GM12878 (cell line): ENCODE measurements at regions not wholly inside any gene's neighbourhood (a gene's known extent, or its start where the extent isn't known, plus 50 kb on each side); places are given as distances from the start of the nearest gene placed in this dataset.

Experiments
- ATAC-seq: fragments of 200-7000 bp; cut with Tn5 transposase; 3 replicates; pipeline ENCODE4 v1.9.1; 2020; ENCODE audit warnings: mild to moderate bottlenecking, moderate library complexity
- BruUV-seq: library from RNA; stranded (reverse); fragments of 400-500 nt; replicated peaks from 2 replicates; lab custom pipeline; 2021; lab: Mats Ljungman, UMichigan
- CTCF ChIA-PET: fragments of 300-600 bp; sonication (Branson Sonifier 250); formaldehyde crosslinking; extraction: SDS; loops from one replicate; lab custom pipeline; 2021; ENCODE audit warnings: inconsistent platforms; lab: Yijun Ruan, JAX
- POLR2A ChIA-PET: fragments of 350-600 bp; formaldehyde crosslinking; extraction: SDS; loops from one replicate; lab custom pipeline; 2021; ENCODE audit warnings: inconsistent platforms; lab: Charles Lee
- RAD21 ChIA-PET: fragments of 300-600 bp; sonication (Branson Sonifier 250); formaldehyde crosslinking; loops from one replicate; lab custom pipeline; 2023; ENCODE audit warnings: antibody characterized with exemption; ENCODE audit not compliant: unreplicated experiment; lab: Charles Lee
- SMC1A ChIA-PET: fragments of 300-600 bp; sonication (Branson Sonifier 250); formaldehyde crosslinking; loops from one replicate; lab custom pipeline; 2023; ENCODE audit not compliant: unreplicated experiment, uncharacterized antibody; lab: Charles Lee
- DNase-seq: peaks from one replicate; pipeline ENCODE4 v3.0.0-alpha.2; 2011; ENCODE audit warnings: low read depth, low spot score
- FAIRE-seq: peaks from 3 replicates; lab custom pipeline; 2011; peaks lifted over from hg19 to GRCh38; lab: Jason Lieb, UNC
- H2AFZ ChIP-seq: 2 replicates; pipeline ENCODE4 v1.6.0; 2011; ENCODE audit warnings: low read depth, low read length, control low read depth; ENCODE audit not compliant: control insufficient read depth
- H3K27ac ChIP-seq: 2 replicates; pipeline ENCODE4 v1.5.1; 2011; ENCODE audit warnings: control low read depth; ENCODE audit not compliant: control insufficient read depth, insufficient read depth
- H3K27me3 ChIP-seq, 2 experiments: replicated peaks in 1 of 2; 2 replicates each; pipeline versions ENCODE4 v1.6.0 to v1.6.1; 2011; ENCODE audit warnings: low read length in 1 of 2; ENCODE audit not compliant: control insufficient read depth in 2 of 2, insufficient read depth in 2 of 2
- H3K36me3 ChIP-seq, 2 experiments: 2 replicates each; pipeline ENCODE4 v1.5.1; 2011; ENCODE audit warnings: low read length in 1 of 2; ENCODE audit not compliant: control insufficient read depth in 2 of 2, insufficient read depth in 2 of 2
- H3K4me1 ChIP-seq: 2 replicates; pipeline ENCODE4 v1.6.1; 2011; ENCODE audit warnings: mild to moderate bottlenecking, low read length, moderate library complexity, mixed read lengths; ENCODE audit not compliant: control insufficient read depth, insufficient read depth
- H3K4me2 ChIP-seq: 2 replicates; pipeline ENCODE4 v1.6.0; 2011; ENCODE audit warnings: control low read depth; ENCODE audit not compliant: control insufficient read depth, insufficient read depth
- H3K4me3 ChIP-seq: fragments of 200-600 bp; sonication (generic); 2 replicates; pipeline ENCODE4 v1.5.1; 2016
- H3K79me2 ChIP-seq: 2 replicates; pipeline ENCODE4 v1.6.0; 2011; ENCODE audit warnings: low read length; ENCODE audit not compliant: control insufficient read depth, insufficient read depth
- H3K9ac ChIP-seq: 2 replicates; pipeline ENCODE4 v1.8.0; 2011; ENCODE audit warnings: low read length, control low read depth, mixed read lengths; ENCODE audit not compliant: control insufficient read depth, insufficient read depth
- H3K9me3 ChIP-seq: replicated peaks from 3 replicates; pipeline ENCODE4 v1.5.1; 2011; ENCODE audit warnings: mild to moderate bottlenecking, low read length; ENCODE audit not compliant: control insufficient read depth, insufficient read depth
- H4K20me1 ChIP-seq: 2 replicates; pipeline ENCODE4 v1.6.0; 2011; ENCODE audit not compliant: control insufficient read depth, insufficient read depth
- ASH2L ChIP-seq: fragments of 300-600, 200-600 bp; sonication (generic); IDR thresholded peaks from 2 replicates; pipeline ENCODE4 v1.6.1; 2017; ENCODE audit warnings: low read depth, mild to moderate bottlenecking, borderline replicate concordance
- EGR1 ChIP-seq, 2 experiments: IDR thresholded peaks; 1 replicate in 1 of 2; 2 replicates in 1 of 2; pipeline ENCODE4 v1.6.1; 2011 to 2012; ENCODE audit warnings: low read depth in 2 of 2, low read length in 2 of 2, borderline replicate concordance in 1 of 2, mild to moderate bottlenecking in 1 of 2, moderate library complexity in 1 of 2
- IKZF1 ChIP-seq: fragments of 450-650 bp; conservative IDR thresholded peaks from 2 replicates; pipeline ENCODE4 v1.6.1; 2017; ENCODE audit warnings: antibody characterized with exemption, mild to moderate bottlenecking
- MTA3 ChIP-seq: IDR thresholded peaks from 2 replicates; pipeline ENCODE4 v1.6.1; 2012; ENCODE audit warnings: low read length, inconsistent platforms, borderline replicate concordance
- NFXL1 ChIP-seq: fragments of 450-650 bp; IDR thresholded peaks from 2 replicates; pipeline ENCODE4 v1.6.1; 2017; ENCODE audit warnings: antibody characterized with exemption, mild to moderate bottlenecking, borderline replicate concordance
- NR2F1 ChIP-seq: fragments of 450-650 bp; conservative IDR thresholded peaks from 2 replicates; pipeline ENCODE4 v1.6.1; 2017; ENCODE audit warnings: mild to moderate bottlenecking
- PAX8 ChIP-seq: fragments of 450-650 bp; IDR thresholded peaks from 2 replicates; pipeline ENCODE4 v1.6.1; 2017; ENCODE audit warnings: mild to moderate bottlenecking, moderate library complexity
- RUNX3 ChIP-seq: IDR thresholded peaks from 2 replicates; pipeline ENCODE4 v1.6.1; 2012; ENCODE audit warnings: low read length, inconsistent platforms
- in situ Hi-C: fragments of 300-500 bp; cut with MboI; formaldehyde crosslinking; loops from 9 replicates; pipeline ENCODE4 v1.14.3; 2018; ENCODE audit warnings: mixed read lengths
- intact Hi-C: fragments of 100-400 bp; cut with micrococcal nuclease; formaldehyde crosslinking; loops from one replicate; pipeline ENCODE4 v1.14.2; 2022; ENCODE audit not compliant: unreplicated experiment
- TF ChIP-seq, protein P1 (sequence below): fragments of 450-650 bp; IDR thresholded peaks from 2 replicates; pipeline ENCODE4 v1.6.1; 2017; ENCODE audit warnings: mild to moderate bottlenecking, moderate library complexity
- TF ChIP-seq, protein P2 (sequence below): fragments of 450-650 bp; IDR thresholded peaks from 2 replicates; pipeline ENCODE4 v1.6.1; 2016; ENCODE audit warnings: mild to moderate bottlenecking
- TF ChIP-seq, protein P3 (sequence below): fragments of 450-650 bp; IDR thresholded peaks from 2 replicates; pipeline ENCODE4 v1.6.1; 2016; ENCODE audit warnings: mild to moderate bottlenecking
- TF ChIP-seq, protein P4 (sequence below): fragments of 450-650 bp; formaldehyde crosslinking; IDR thresholded peaks from 2 replicates; pipeline ENCODE4 v1.5.0; 2022; ENCODE audit warnings: mild to moderate bottlenecking, missing genetic modification characterization

DNA sequence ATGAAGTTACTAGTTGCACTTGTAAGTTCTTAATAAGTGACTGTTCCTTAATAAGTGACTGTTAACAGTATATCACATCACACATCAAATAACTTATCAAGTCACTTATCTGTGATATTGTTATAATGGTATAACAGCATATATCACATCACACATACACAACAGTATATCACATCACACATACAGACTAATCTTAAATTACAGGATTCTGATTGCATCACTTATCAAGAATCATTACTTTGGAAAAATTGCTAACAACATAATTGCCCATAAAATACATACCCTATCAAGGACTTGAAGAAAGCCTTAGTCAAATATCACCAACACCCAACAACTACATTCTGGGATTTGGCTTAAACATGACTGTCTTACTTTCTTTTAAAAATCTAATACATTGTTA, 813.5 kb downstream of the LTN1 start:
- no peaks in the 10 kb centered on the region for H3K9me3 ChIP-seq
- BruUV-seq = no TSS peak
- intact Hi-C loops (no loop called here), in situ Hi-C loops (no loop called here)
- H3K9ac ChIP-seq = no peak overlapping the region
- FAIRE-seq (no peak), ATAC-seq (no peak), DNase-seq (no peak)
- CTCF ChIA-PET = no interaction called here
- no peaks in the 10 kb centered on the region for H3K36me3 ChIP-seq
- SMC1A ChIA-PET = no interaction called here
- H3K79me2 ChIP-seq = no peaks in the 10 kb centered on the region
- no peaks in the 10 kb centered on the region for H3K4me1 ChIP-seq
- RAD21 ChIA-PET = no interaction called here
- H3K4me2 ChIP-seq = no peak overlapping the region
- no peaks in the 10 kb centered on the region for H4K20me1 ChIP-seq
- H2AFZ ChIP-seq = no peak overlapping the region
- H3K4me3 ChIP-seq = no peak overlapping the region
- no peak overlapping the region for H3K27ac ChIP-seq
- H3K27me3 ChIP-seq = no peaks in the 10 kb centered on the region
- TF ChIP-seq NR2F1 (no peak), ASH2L (no peak), RUNX3 (no peak), EGR1 (IDR thresholded peaks at IDR 0.05; ENCODE audit: borderline replicate concordance in 1 of 2, low read depth in 2 of 2, low read length in 2 of 2) (no peak), IKZF1 (no peak), MTA3 (no peak), NFXL1 (no peak), PAX8 (no peak)
- TF ChIP-seq, protein P1, sequence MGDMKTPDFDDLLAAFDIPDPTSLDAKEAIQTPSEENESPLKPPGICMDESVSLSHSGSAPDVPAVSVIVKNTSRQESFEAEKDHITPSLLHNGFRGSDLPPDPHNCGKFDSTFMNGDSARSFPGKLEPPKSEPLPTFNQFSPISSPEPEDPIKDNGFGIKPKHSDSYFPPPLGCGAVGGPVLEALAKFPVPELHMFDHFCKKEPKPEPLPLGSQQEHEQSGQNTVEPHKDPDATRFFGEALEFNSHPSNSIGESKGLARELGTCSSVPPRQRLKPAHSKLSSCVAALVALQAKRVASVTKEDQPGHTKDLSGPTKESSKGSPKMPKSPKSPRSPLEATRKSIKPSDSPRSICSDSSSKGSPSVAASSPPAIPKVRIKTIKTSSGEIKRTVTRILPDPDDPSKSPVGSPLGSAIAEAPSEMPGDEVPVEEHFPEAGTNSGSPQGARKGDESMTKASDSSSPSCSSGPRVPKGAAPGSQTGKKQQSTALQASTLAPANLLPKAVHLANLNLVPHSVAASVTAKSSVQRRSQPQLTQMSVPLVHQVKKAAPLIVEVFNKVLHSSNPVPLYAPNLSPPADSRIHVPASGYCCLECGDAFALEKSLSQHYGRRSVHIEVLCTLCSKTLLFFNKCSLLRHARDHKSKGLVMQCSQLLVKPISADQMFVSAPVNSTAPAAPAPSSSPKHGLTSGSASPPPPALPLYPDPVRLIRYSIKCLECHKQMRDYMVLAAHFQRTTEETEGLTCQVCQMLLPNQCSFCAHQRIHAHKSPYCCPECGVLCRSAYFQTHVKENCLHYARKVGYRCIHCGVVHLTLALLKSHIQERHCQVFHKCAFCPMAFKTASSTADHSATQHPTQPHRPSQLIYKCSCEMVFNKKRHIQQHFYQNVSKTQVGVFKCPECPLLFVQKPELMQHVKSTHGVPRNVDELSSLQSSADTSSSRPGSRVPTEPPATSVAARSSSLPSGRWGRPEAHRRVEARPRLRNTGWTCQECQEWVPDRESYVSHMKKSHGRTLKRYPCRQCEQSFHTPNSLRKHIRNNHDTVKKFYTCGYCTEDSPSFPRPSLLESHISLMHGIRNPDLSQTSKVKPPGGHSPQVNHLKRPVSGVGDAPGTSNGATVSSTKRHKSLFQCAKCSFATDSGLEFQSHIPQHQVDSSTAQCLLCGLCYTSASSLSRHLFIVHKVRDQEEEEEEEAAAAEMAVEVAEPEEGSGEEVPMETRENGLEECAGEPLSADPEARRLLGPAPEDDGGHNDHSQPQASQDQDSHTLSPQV = no peak
- TF ChIP-seq, protein P2, sequence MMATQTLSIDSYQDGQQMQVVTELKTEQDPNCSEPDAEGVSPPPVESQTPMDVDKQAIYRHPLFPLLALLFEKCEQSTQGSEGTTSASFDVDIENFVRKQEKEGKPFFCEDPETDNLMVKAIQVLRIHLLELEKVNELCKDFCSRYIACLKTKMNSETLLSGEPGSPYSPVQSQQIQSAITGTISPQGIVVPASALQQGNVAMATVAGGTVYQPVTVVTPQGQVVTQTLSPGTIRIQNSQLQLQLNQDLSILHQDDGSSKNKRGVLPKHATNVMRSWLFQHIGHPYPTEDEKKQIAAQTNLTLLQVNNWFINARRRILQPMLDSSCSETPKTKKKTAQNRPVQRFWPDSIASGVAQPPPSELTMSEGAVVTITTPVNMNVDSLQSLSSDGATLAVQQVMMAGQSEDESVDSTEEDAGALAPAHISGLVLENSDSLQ = no peak
- TF ChIP-seq, protein P3, sequence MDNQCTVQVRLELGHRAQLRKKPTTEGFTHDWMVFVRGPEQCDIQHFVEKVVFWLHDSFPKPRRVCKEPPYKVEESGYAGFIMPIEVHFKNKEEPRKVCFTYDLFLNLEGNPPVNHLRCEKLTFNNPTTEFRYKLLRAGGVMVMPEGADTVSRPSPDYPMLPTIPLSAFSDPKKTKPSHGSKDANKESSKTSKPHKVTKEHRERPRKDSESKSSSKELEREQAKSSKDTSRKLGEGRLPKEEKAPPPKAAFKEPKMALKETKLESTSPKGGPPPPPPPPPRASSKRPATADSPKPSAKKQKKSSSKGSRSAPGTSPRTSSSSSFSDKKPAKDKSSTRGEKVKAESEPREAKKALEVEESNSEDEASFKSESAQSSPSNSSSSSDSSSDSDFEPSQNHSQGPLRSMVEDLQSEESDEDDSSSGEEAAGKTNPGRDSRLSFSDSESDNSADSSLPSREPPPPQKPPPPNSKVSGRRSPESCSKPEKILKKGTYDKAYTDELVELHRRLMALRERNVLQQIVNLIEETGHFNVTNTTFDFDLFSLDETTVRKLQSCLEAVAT = no peak
- TF ChIP-seq, protein P4, sequence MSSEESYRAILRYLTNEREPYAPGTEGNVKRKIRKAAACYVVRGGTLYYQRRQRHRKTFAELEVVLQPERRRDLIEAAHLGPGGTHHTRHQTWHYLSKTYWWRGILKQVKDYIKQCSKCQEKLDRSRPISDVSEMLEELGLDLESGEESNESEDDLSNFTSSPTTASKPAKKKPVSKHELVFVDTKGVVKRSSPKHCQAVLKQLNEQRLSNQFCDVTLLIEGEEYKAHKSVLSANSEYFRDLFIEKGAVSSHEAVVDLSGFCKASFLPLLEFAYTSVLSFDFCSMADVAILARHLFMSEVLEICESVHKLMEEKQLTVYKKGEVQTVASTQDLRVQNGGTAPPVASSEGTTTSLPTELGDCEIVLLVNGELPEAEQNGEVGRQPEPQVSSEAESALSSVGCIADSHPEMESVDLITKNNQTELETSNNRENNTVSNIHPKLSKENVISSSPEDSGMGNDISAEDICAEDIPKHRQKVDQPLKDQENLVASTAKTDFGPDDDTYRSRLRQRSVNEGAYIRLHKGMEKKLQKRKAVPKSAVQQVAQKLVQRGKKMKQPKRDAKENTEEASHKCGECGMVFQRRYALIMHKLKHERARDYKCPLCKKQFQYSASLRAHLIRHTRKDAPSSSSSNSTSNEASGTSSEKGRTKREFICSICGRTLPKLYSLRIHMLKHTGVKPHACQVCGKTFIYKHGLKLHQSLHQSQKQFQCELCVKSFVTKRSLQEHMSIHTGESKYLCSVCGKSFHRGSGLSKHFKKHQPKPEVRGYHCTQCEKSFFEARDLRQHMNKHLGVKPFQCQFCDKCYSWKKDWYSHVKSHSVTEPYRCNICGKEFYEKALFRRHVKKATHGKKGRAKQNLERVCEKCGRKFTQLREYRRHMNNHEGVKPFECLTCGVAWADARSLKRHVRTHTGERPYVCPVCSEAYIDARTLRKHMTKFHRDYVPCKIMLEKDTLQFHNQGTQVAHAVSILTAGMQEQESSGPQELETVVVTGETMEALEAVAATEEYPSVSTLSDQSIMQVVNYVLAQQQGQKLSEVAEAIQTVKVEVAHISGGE (CRISPR knock-in tag) = no peak
- POLR2A ChIA-PET = no interaction called here
